Keratinocyte (primary cell): ENCODE measurements at regions not wholly inside any gene's neighbourhood (a gene's known extent, or its start where the extent isn't known, plus 50 kb on each side); places are given as distances from the start of the nearest gene placed in this dataset.

ENCODE experiments used
- DNase-seq: peaks from one replicate; pipeline ENCODE4 v3.0.0-alpha.2; 2011; ENCODE audit warnings: low read depth, missing footprints, low spot score
- FAIRE-seq: peaks from 2 replicates; lab custom pipeline; 2011; peaks lifted over from hg19 to GRCh38; lab: Jason Lieb, UNC
- H2AFZ ChIP-seq: 2 replicates; pipeline ENCODE4 v1.6.0; 2012; ENCODE audit warnings: low read length, control low read depth, inconsistent platforms; ENCODE audit not compliant: control insufficient read depth
- H3K27ac ChIP-seq: 2 replicates; pipeline ENCODE4 v1.5.1; 2011; ENCODE audit warnings: low read length; ENCODE audit not compliant: control insufficient read depth, insufficient read depth
- H3K27me3 ChIP-seq: 3 replicates; pipeline ENCODE4 v1.6.0; 2011; ENCODE audit warnings: low read length; ENCODE audit not compliant: control insufficient read depth, insufficient read depth; ENCODE audit errors: extremely low read depth
- H3K36me3 ChIP-seq, 2 experiments: 2 replicates in 1 of 2; 3 replicates in 1 of 2; pipeline ENCODE4 v1.5.1; 2011; ENCODE audit warnings: low read length in 2 of 2, mild to moderate bottlenecking in 1 of 2; ENCODE audit not compliant: control insufficient read depth in 2 of 2, insufficient read depth in 2 of 2; ENCODE audit errors: extremely low read depth in 1 of 2
- H3K4me1 ChIP-seq: 3 replicates; pipeline ENCODE4 v1.5.1; 2011; ENCODE audit warnings: low read length; ENCODE audit not compliant: control insufficient read depth, insufficient read depth; ENCODE audit errors: extremely low read depth
- H3K4me2 ChIP-seq: 3 replicates; pipeline ENCODE4 v1.6.0; 2011; ENCODE audit warnings: low read depth, low read length; ENCODE audit not compliant: control insufficient read depth, insufficient read depth; ENCODE audit errors: extremely low read depth
- H3K4me3 ChIP-seq, 3 experiments: fragments of 200-600 bp in 1 of 3; sonication (generic) in 1 of 3; 2 replicates in 2 of 3; 3 replicates in 1 of 3; pipeline ENCODE4 v1.5.1; 2011 to 2016; ENCODE audit warnings: low read length in 3 of 3, mild to moderate bottlenecking in 3 of 3, control low read depth in 2 of 3, inconsistent platforms in 1 of 3, low read depth in 1 of 3, mixed read lengths in 1 of 3, mixed run types in 1 of 3, moderate library complexity in 1 of 3; ENCODE audit not compliant: control insufficient read depth in 2 of 3, insufficient read depth in 2 of 3; ENCODE audit errors: extremely low read depth in 1 of 3
- H3K79me2 ChIP-seq: 2 replicates; pipeline ENCODE4 v1.6.0; 2012; ENCODE audit warnings: low read length; ENCODE audit not compliant: control insufficient read depth, insufficient read depth
- H3K9ac ChIP-seq: 3 replicates; pipeline ENCODE4 v1.6.0; 2011; ENCODE audit warnings: low read length; ENCODE audit not compliant: control insufficient read depth, insufficient read depth; ENCODE audit errors: extremely low read depth
- H3K9me1 ChIP-seq: 3 replicates; pipeline ENCODE4 v1.6.0; 2011; ENCODE audit warnings: low read length; ENCODE audit not compliant: control insufficient read depth, insufficient read depth; ENCODE audit errors: extremely low read depth
- H3K9me3 ChIP-seq: 2 replicates; pipeline ENCODE4 v1.5.1; 2012; ENCODE audit warnings: low read depth, low read length; ENCODE audit not compliant: control insufficient read depth
- H4K20me1 ChIP-seq: 3 replicates; pipeline ENCODE4 v1.6.0; 2011; ENCODE audit warnings: low read length; ENCODE audit not compliant: control insufficient read depth, insufficient read depth; ENCODE audit errors: extremely low read depth
- CTCF ChIP-seq, 3 experiments: IDR thresholded peaks in 1 of 3; conservative IDR thresholded peaks in 1 of 3; optimal IDR thresholded peaks in 1 of 3; 2 replicates in 2 of 3; 3 replicates in 1 of 3; pipeline versions ENCODE3 to v1.5.1; 2011; ENCODE audit warnings: low read length in 3 of 3, mild to moderate bottlenecking in 3 of 3, moderate library complexity in 2 of 3, control low read depth in 1 of 3, inconsistent platforms in 1 of 3; ENCODE audit not compliant: insufficient read depth in 2 of 3; ENCODE audit errors: extremely low read depth in 1 of 3
- EZH2 ChIP-seq: IDR thresholded peaks from one replicate; pipeline ENCODE4 v1.6.1; 2012; ENCODE audit warnings: inconsistent platforms, mild to moderate bottlenecking, low read length, moderate library complexity
- dilution Hi-C: fragments of 300-500 bp; cut with MboI; formaldehyde crosslinking; loops from one replicate; pipeline ENCODE4 v1.7.0; 2020; ENCODE audit warnings: low sequenced_read_pairs; ENCODE audit not compliant: extremely low pct_ligation_motif_present

- FAIRE-seq = no peak
- dilution Hi-C loops = no loop called here
- H3K4me3 ChIP-seq = no peak overlapping the region
These were observed 1068.5 kb upstream of the CELF4 start for GRCh38 chr18:38634117-38634516.

GRCh38 chr18:38633333-38633732, 1067.7 kb upstream of the CELF4 start:
- dilution Hi-C loops = no loop called here
- H3K36me3 ChIP-seq = no peaks in the 10 kb centered on the region
- H2AFZ ChIP-seq = no peak overlapping the region
- H3K9ac ChIP-seq = no peak overlapping the region
- DNase-seq = no peak
- no peaks in the 10 kb centered on the region for H4K20me1 ChIP-seq
- H3K27ac ChIP-seq = no peak overlapping the region
- no peaks in the 10 kb centered on the region for H3K9me1 ChIP-seq
- H3K4me2 ChIP-seq = no peak overlapping the region
- no peaks in the 10 kb centered on the region for H3K79me2 ChIP-seq
- no peak overlapping the region for H3K4me3 ChIP-seq
- no peaks in the 10 kb centered on the region for H3K4me1 ChIP-seq
- TF ChIP-seq CTCF (optimal IDR thresholded peaks at IDR 0.05 in 1 of 3, IDR thresholded peaks at IDR 0.05 in 1 of 3, conservative IDR thresholded peaks at IDR 0.05 in 1 of 3; ENCODE audit: extremely low read depth in 1 of 3, insufficient read depth in 2 of 3, low read length in 3 of 3) (no peak), EZH2 (no peak)
- FAIRE-seq = no peak
- H3K27me3 ChIP-seq = no peaks in the 10 kb centered on the region
- H3K9me3 ChIP-seq = no peaks in the 10 kb centered on the region

More at GRCh38 chr18:38634117-38634516, 1068.5 kb upstream of the CELF4 start:
- H3K27ac ChIP-seq = no peak overlapping the region
- no peaks in the 10 kb centered on the region for H4K20me1 ChIP-seq
- H3K79me2 ChIP-seq = no peaks in the 10 kb centered on the region
- no peaks in the 10 kb centered on the region for H3K27me3 ChIP-seq
- no peaks in the 10 kb centered on the region for H3K9me3 ChIP-seq
- DNase-seq = no peak
- H2AFZ ChIP-seq = no peak overlapping the region
- H3K9me1 ChIP-seq = no peaks in the 10 kb centered on the region
- H3K4me1 ChIP-seq = no peaks in the 10 kb centered on the region
- no peak overlapping the region for H3K4me2 ChIP-seq
- TF ChIP-seq EZH2 (no peak), CTCF (optimal IDR thresholded peaks at IDR 0.05 in 1 of 3, IDR thresholded peaks at IDR 0.05 in 1 of 3, conservative IDR thresholded peaks at IDR 0.05 in 1 of 3; ENCODE audit: extremely low read depth in 1 of 3, insufficient read depth in 2 of 3, low read length in 3 of 3) (no peak)
- no peaks in the 10 kb centered on the region for H3K36me3 ChIP-seq
- H3K9ac ChIP-seq = no peak overlapping the region
